HuH-7.5 (cell line): ENCODE measurements at regions not wholly inside any gene's neighbourhood (a gene's known extent, or its start where the extent isn't known, plus 50 kb on each side); places are given as distances from the start of the nearest gene placed in this dataset.

Experiments used
- DNase-seq: peaks from one replicate; pipeline ENCODE4 v3.0.0; 2011; ENCODE audit warnings: low spot score

GRCh38 chr3:148083526-148084182 is 614.0 kb upstream of the AGTR1 start:
- no peak for DNase-seq

- DNase-seq, result no peak
These were observed 612.8 kb upstream of the AGTR1 start for GRCh38 chr3:148084931-148085330.

GRCh38 chr3:148087601-148088371 is 609.9 kb upstream of the AGTR1 start:
- no peak for DNase-seq

- DNase-seq, result no peak
These were observed 608.5 kb upstream of the AGTR1 start for GRCh38 chr3:148089171-148089570.

- no peak for DNase-seq
These were observed 607.5 kb upstream of the AGTR1 start for GRCh38 chr3:148090156-148090555.

- no peak for DNase-seq
These were observed 604.9 kb upstream of the AGTR1 start for GRCh38 chr3:148092624-148093347.

- no peak for DNase-seq
These were observed 604.0 kb upstream of the AGTR1 start for GRCh38 chr3:148093753-148094152.

- no peak for DNase-seq
These were observed 601.7 kb upstream of the AGTR1 start for GRCh38 chr3:148095962-148096361.

GRCh38 chr3:148100476-148100875 is 597.2 kb upstream of the AGTR1 start:
- DNase-seq, result no peak

- DNase-seq, result no peak
These were observed 596.6 kb upstream of the AGTR1 start for GRCh38 chr3:148101061-148101460.

GRCh38 chr3:148102156-148102555 is 595.5 kb upstream of the AGTR1 start:
- DNase-seq, result no peak

- DNase-seq, result no peak
These were observed 591.6 kb upstream of the AGTR1 start for GRCh38 chr3:148106062-148106461.

GRCh38 chr3:148126956-148127355 is 570.7 kb upstream of the AGTR1 start:
- no peak for DNase-seq

- DNase-seq, result no peak
These were observed 569.6 kb upstream of the AGTR1 start for GRCh38 chr3:148128136-148128535.

- DNase-seq, result no peak
These were observed 565.6 kb upstream of the AGTR1 start for GRCh38 chr3:148131990-148132638.

GRCh38 chr3:148136816-148137215 is 560.9 kb upstream of the AGTR1 start:
- no peak for DNase-seq

GRCh38 chr3:148146241-148146640 is 551.5 kb upstream of the AGTR1 start:
- DNase-seq, result no peak

- DNase-seq, result no peak
These were observed 550.5 kb upstream of the AGTR1 start for GRCh38 chr3:148146947-148147826.

- no peak for DNase-seq
These were observed 549.8 kb upstream of the AGTR1 start for GRCh38 chr3:148147903-148148302.

GRCh38 chr3:148149556-148149955 is 548.1 kb upstream of the AGTR1 start:
- DNase-seq, result no peak

GRCh38 chr3:148150141-148150540 is 547.6 kb upstream of the AGTR1 start:
- DNase-seq, result no peak

GRCh38 chr3:148158210-148158609 is 539.5 kb upstream of the AGTR1 start:
- DNase-seq, result no peak
